GM19328 (cell line): ENCODE measurements at regions not wholly inside any gene's neighbourhood (a gene's known extent, or its start where the extent isn't known, plus 50 kb on each side); places are given as distances from the start of the nearest gene placed in this dataset.
"Not testable (repeated sequence)": the region's sequence is repeated elsewhere in the genome, so short reads cannot be mapped to it uniquely, and the experiment has no call there.

Experiments
- ATAC-seq: cut with Tn5 transposase; IDR thresholded peaks from one replicate; pipeline ENCODE4 v1.9.1; 2021; ENCODE audit warnings: mild to moderate bottlenecking, moderate library complexity; ENCODE audit not compliant: unreplicated experiment

- ATAC-seq = no peak
These were observed 74.7 kb upstream of the VPREB1 start for GRCh38 chr22:22169923-22170322.

GRCh38 chr22:22168941-22169867 lies 75.4 kb upstream of the VPREB1 start:
- ATAC-seq = no peak

GRCh38 chr22:22168190-22168940 lies 76.2 kb upstream of the VPREB1 start:
- ATAC-seq = no peak

- ATAC-seq = no peak
These were observed 76.8 kb upstream of the VPREB1 start for GRCh38 chr22:22167791-22168189.

- no peak for ATAC-seq
These were observed 77.5 kb upstream of the VPREB1 start for GRCh38 chr22:22166941-22167713.

- ATAC-seq = no peak
These were observed 78.5 kb upstream of the VPREB1 start for GRCh38 chr22:22165936-22166710.

- ATAC-seq = no peak
These were observed 79.9 kb upstream of the VPREB1 start for GRCh38 chr22:22164541-22165272.

GRCh38 chr22:22161924-22162851 lies 82.4 kb upstream of the VPREB1 start:
- ATAC-seq = peak; percentile 71

GRCh38 chr22:22160768-22161167 lies 83.8 kb upstream of the VPREB1 start:
- ATAC-seq = not testable (repeated sequence)

GRCh38 chr22:22159384-22159783 lies 85.2 kb upstream of the VPREB1 start:
- no peak for ATAC-seq

GRCh38 chr22:22158965-22159364 lies 85.6 kb upstream of the VPREB1 start:
- no peak for ATAC-seq

GRCh38 chr22:22158207-22158816 lies 86.3 kb upstream of the VPREB1 start:
- ATAC-seq = no peak

GRCh38 chr22:22157348-22157725 lies 87.2 kb upstream of the VPREB1 start:
- no peak for ATAC-seq

GRCh38 chr22:22156716-22157347 lies 87.8 kb upstream of the VPREB1 start:
- no peak for ATAC-seq

GRCh38 chr22:22156348-22156715 lies 88.3 kb upstream of the VPREB1 start:
- ATAC-seq = no peak

- ATAC-seq = no peak
These were observed 89.0 kb upstream of the VPREB1 start for GRCh38 chr22:22155607-22156006.

GRCh38 chr22:22155146-22155545 lies 89.4 kb upstream of the VPREB1 start:
- ATAC-seq = no peak

- no peak for ATAC-seq
These were observed 90.5 kb upstream of the VPREB1 start for GRCh38 chr22:22154040-22154439.
